Mesendoderm (in vitro differentiated cells): ENCODE measurements at regions not wholly inside any gene's neighbourhood (a gene's known extent, or its start where the extent isn't known, plus 50 kb on each side); places are given as distances from the start of the nearest gene placed in this dataset.

Source experiments
- DNase-seq: peaks from one replicate; pipeline ENCODE4 v3.0.0; 2013
- H2AK5ac ChIP-seq: 2 replicates; pipeline ENCODE4 v1.6.1; 2013; ENCODE audit warnings: low read length, inconsistent platforms
- H2BK120ac ChIP-seq: 2 replicates; pipeline ENCODE4 v1.6.1; 2013; ENCODE audit warnings: low read depth, mild to moderate bottlenecking, low read length, moderate library complexity, mixed read lengths
- H2BK15ac ChIP-seq: replicated peaks from 2 replicates; pipeline ENCODE4 v1.6.1; 2013; ENCODE audit warnings: low read depth, mild to moderate bottlenecking, moderate library complexity
- H2BK5ac ChIP-seq: 2 replicates; pipeline ENCODE4 v1.6.1; 2013; ENCODE audit warnings: low read length, inconsistent platforms
- H3K18ac ChIP-seq: 2 replicates; pipeline ENCODE4 v1.6.1; 2013; ENCODE audit warnings: mild to moderate bottlenecking, low read length, mixed read lengths
- H3K23ac ChIP-seq: one replicate; pipeline ENCODE4 v1.6.1; 2013; ENCODE audit warnings: low read length
- H3K27ac ChIP-seq: 2 replicates; pipeline ENCODE4 v1.5.1; 2013; ENCODE audit warnings: low read depth, mild to moderate bottlenecking, inconsistent platforms, low read length, moderate library complexity
- H3K27me3 ChIP-seq: 2 replicates; pipeline ENCODE4 v1.6.1; 2013; ENCODE audit warnings: low read length, control low read depth, mild to moderate bottlenecking, inconsistent platforms; ENCODE audit not compliant: insufficient read depth, poor library complexity
- H3K36me3 ChIP-seq: 2 replicates; pipeline ENCODE4 v1.6.1; 2013; ENCODE audit warnings: low read length, inconsistent platforms; ENCODE audit not compliant: control insufficient read depth, insufficient read depth
- H3K4ac ChIP-seq: one replicate; pipeline ENCODE4 v1.6.1; 2013; ENCODE audit warnings: low read depth, mild to moderate bottlenecking, low read length, moderate library complexity
- H3K4me1 ChIP-seq: 2 replicates; pipeline ENCODE4 v1.6.1; 2013; ENCODE audit warnings: low read depth, low read length, inconsistent platforms; ENCODE audit not compliant: control insufficient read depth
- H3K4me2 ChIP-seq: 2 replicates; pipeline ENCODE4 v1.6.1; 2013; ENCODE audit warnings: low read length
- H3K4me3 ChIP-seq: 2 replicates; pipeline ENCODE4 v1.5.1; 2013; ENCODE audit warnings: mild to moderate bottlenecking, low read length
- H3K56ac ChIP-seq: one replicate; pipeline ENCODE4 v1.6.1; 2013; ENCODE audit warnings: low read length
- H3K79me1 ChIP-seq: 2 replicates; pipeline ENCODE4 v1.6.1; 2013; ENCODE audit warnings: low read length, inconsistent platforms
- H3K79me2 ChIP-seq: 2 replicates; pipeline ENCODE4 v1.6.1; 2013; ENCODE audit warnings: mild to moderate bottlenecking, low read length; ENCODE audit not compliant: control insufficient read depth, insufficient read depth
- H3K9ac ChIP-seq: 2 replicates; pipeline ENCODE4 v1.6.1; 2013; ENCODE audit warnings: low read length, inconsistent platforms
- H4K5ac ChIP-seq: one replicate; pipeline ENCODE4 v1.6.1; 2013; ENCODE audit warnings: low read length
- H4K8ac ChIP-seq: one replicate; pipeline ENCODE4 v1.6.1; 2013; ENCODE audit warnings: low read depth, mild to moderate bottlenecking, control low read depth, low read length, moderate library complexity
- WGBS: extraction: QIAGEN DNeasy Blood & Tissue Kit; methylation state at CpG from one replicate; pipeline ENCODE4 v1.1.7; 2013; ENCODE audit warnings: low lambda C conversion rate, missing lambda C conversion rate; ENCODE audit not compliant: insufficient coverage; ENCODE audit errors: extremely low coverage; 5-methylcytosine and 5-hydroxymethylcytosine counted together

DNA sequence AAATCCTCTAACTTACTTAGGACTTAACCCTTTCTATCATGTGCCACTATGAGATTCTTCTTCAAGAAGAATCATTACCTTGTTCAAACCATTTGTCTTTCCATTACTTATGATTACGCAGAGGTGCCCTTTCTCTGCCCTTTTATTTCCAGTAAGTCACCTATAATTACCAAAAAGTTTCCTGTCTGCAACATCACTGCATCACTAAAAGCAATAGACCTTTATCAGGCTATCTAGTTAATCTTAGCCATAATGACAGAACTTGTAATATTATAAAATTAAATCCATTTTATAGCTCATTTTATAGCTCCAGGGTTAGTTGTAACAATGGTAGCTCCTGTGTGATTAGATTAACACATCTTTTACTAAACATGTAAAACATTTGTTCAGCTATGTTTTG lies 673.6 kb upstream of the PITX2 start:
- no peaks in the 10 kb centered on the region for H3K4me1 ChIP-seq
- H2BK15ac ChIP-seq = no peak overlapping the region
- H4K8ac ChIP-seq = no peak overlapping the region
- H2BK120ac ChIP-seq = no peak overlapping the region
- no peak overlapping the region for H3K4ac ChIP-seq
- H3K4me3 ChIP-seq = no peak overlapping the region
- H3K4me2 ChIP-seq = no peak overlapping the region
- H2AK5ac ChIP-seq = no peak overlapping the region
- no peak for DNase-seq
- H3K9ac ChIP-seq = no peak overlapping the region
- H3K79me2 ChIP-seq = no peaks in the 10 kb centered on the region
- H3K18ac ChIP-seq = no peak overlapping the region
- H3K27ac ChIP-seq = no peak overlapping the region
- H3K36me3 ChIP-seq = no peaks in the 10 kb centered on the region
- no peaks in the 10 kb centered on the region for H3K79me1 ChIP-seq
- no peak overlapping the region for H2BK5ac ChIP-seq
- H3K23ac ChIP-seq = no peak overlapping the region
- H4K5ac ChIP-seq = no peak overlapping the region
- no peaks in the 10 kb centered on the region for H3K27me3 ChIP-seq
- no CpG with 5 or more reads among the region's 1 CpG for WGBS
- no peak overlapping the region for H3K56ac ChIP-seq

GRCh38 chr4:111303806-111304205 lies 680.9 kb upstream of the PITX2 start:
- H2BK120ac ChIP-seq = no peak overlapping the region

GRCh38 chr4:111323496-111323895 lies 700.6 kb upstream of the PITX2 start:
- no peaks in the 10 kb centered on the region for H3K79me2 ChIP-seq
- no peaks in the 10 kb centered on the region for H3K4me1 ChIP-seq
- H3K79me1 ChIP-seq = no peaks in the 10 kb centered on the region
- no peak overlapping the region for H2AK5ac ChIP-seq
- no peak overlapping the region for H3K4me3 ChIP-seq
- H3K36me3 ChIP-seq = no peaks in the 10 kb centered on the region
- H4K5ac ChIP-seq = no peak overlapping the region
- no CpG with 5 or more reads among the region's 6 CpGs for WGBS
- H3K18ac ChIP-seq = no peak overlapping the region
- H3K56ac ChIP-seq = no peak overlapping the region
- no peak overlapping the region for H3K27ac ChIP-seq
- H2BK120ac ChIP-seq = no peak overlapping the region
- no peak overlapping the region for H2BK5ac ChIP-seq
- no peaks in the 10 kb centered on the region for H3K27me3 ChIP-seq
- H3K9ac ChIP-seq = no peak overlapping the region
- H3K4ac ChIP-seq = no peak overlapping the region
- H3K23ac ChIP-seq = no peak overlapping the region
- no peak overlapping the region for H3K4me2 ChIP-seq
- no peak overlapping the region for H2BK15ac ChIP-seq
- no peak overlapping the region for H4K8ac ChIP-seq
- peak; percentile 61 for DNase-seq

More at GRCh38 chr4:111303806-111304205, 680.9 kb upstream of the PITX2 start:
- no peak overlapping the region for H2BK15ac ChIP-seq
- no peaks in the 10 kb centered on the region for H3K79me2 ChIP-seq
- H3K56ac ChIP-seq = no peak overlapping the region
- no peak overlapping the region for H3K4ac ChIP-seq
- no peak overlapping the region for H3K9ac ChIP-seq
- H2BK5ac ChIP-seq = no peak overlapping the region
- no peak overlapping the region for H2AK5ac ChIP-seq
- no peak overlapping the region for H4K8ac ChIP-seq
- no peak overlapping the region for H3K23ac ChIP-seq
- no peak overlapping the region for H3K4me3 ChIP-seq
- H3K36me3 ChIP-seq = no peaks in the 10 kb centered on the region
- H4K5ac ChIP-seq = no peak overlapping the region
- no peak overlapping the region for H3K27ac ChIP-seq
- no peaks in the 10 kb centered on the region for H3K4me1 ChIP-seq
- no peaks in the 10 kb centered on the region for H3K27me3 ChIP-seq
- H3K18ac ChIP-seq = no peak overlapping the region
- DNase-seq = no peak
- H3K79me1 ChIP-seq = no peaks in the 10 kb centered on the region
- H3K4me2 ChIP-seq = no peak overlapping the region

DNA sequence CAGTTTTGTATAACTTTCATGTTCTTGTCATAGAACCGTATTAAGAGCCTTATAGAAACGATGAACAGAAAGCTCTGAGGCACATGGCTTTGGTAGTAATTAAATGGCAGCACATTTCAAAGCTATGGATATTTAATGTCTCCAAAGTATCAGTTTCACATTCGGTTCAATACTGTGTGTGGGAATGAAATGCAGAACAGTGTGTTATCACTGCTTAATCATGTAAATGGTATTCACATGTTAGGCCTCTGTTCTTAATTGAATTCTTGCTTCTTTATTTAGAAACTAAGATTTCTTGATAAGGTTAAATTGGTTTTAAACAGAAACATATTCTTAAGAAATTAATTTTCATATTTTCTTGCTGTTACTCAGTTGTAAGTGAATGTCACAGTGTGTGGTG lies 701.0 kb upstream of the PITX2 start:
- peak; percentile 13 for DNase-seq
- Histone ChIP-seq H2AK5ac (no peak overlapping the region), H4K8ac (no peak overlapping the region), H3K4me2 (no peak overlapping the region), H3K56ac (no peak overlapping the region), H3K23ac (no peak overlapping the region), H3K4ac (no peak overlapping the region), H4K5ac (no peak overlapping the region), H3K9ac (no peak overlapping the region), H3K27ac (no peak overlapping the region), H2BK120ac (no peak overlapping the region), H3K4me1 (no peaks in the 10 kb centered on the region), H2BK5ac (no peak overlapping the region), H3K27me3 (no peaks in the 10 kb centered on the region), H3K4me3 (no peak overlapping the region), H3K36me3 (no peaks in the 10 kb centered on the region), H3K18ac (no peak overlapping the region), H3K79me2 (no peaks in the 10 kb centered on the region), H3K79me1 (no peaks in the 10 kb centered on the region), H2BK15ac (no peak overlapping the region)
- WGBS = no CpG with 5 or more reads among the region's 3 CpGs

- no peaks in the 10 kb centered on the region for H3K4me1 ChIP-seq
- H2BK15ac ChIP-seq = no peak overlapping the region
- no peaks in the 10 kb centered on the region for H3K79me2 ChIP-seq
- H2AK5ac ChIP-seq = no peak overlapping the region
- no peak overlapping the region for H4K5ac ChIP-seq
- H3K79me1 ChIP-seq = no peaks in the 10 kb centered on the region
- no peak overlapping the region for H3K4me3 ChIP-seq
- no peak for DNase-seq
- H4K8ac ChIP-seq = no peak overlapping the region
- no peaks in the 10 kb centered on the region for H3K36me3 ChIP-seq
- WGBS = no CpG with 5 or more reads among the region's 1 CpG
- H3K4me2 ChIP-seq = no peak overlapping the region
- no peak overlapping the region for H3K9ac ChIP-seq
- H3K23ac ChIP-seq = no peak overlapping the region
- no peak overlapping the region for H3K56ac ChIP-seq
- no peak overlapping the region for H3K18ac ChIP-seq
- H2BK120ac ChIP-seq = no peak overlapping the region
- no peak overlapping the region for H2BK5ac ChIP-seq
- no peak overlapping the region for H3K4ac ChIP-seq
- H3K27me3 ChIP-seq = no peaks in the 10 kb centered on the region
- H3K27ac ChIP-seq = no peak overlapping the region
These were observed 703.6 kb upstream of the PITX2 start for GRCh38 chr4:111326450-111326849.

GRCh38 chr4:111330786-111331185 lies 707.9 kb upstream of the PITX2 start:
- H3K27ac ChIP-seq = no peak overlapping the region
- no CpG with 5 or more reads among the region's 2 CpGs for WGBS
- H3K4me3 ChIP-seq = no peak overlapping the region
- H3K4me1 ChIP-seq = no peaks in the 10 kb centered on the region
- H3K79me2 ChIP-seq = no peaks in the 10 kb centered on the region
- no peak overlapping the region for H3K4me2 ChIP-seq
- no peak overlapping the region for H3K18ac ChIP-seq
- no peak overlapping the region for H3K9ac ChIP-seq
- H3K23ac ChIP-seq = no peak overlapping the region
- H3K4ac ChIP-seq = no peak overlapping the region
- H3K27me3 ChIP-seq = no peaks in the 10 kb centered on the region
- H3K79me1 ChIP-seq = no peaks in the 10 kb centered on the region
- H2BK5ac ChIP-seq = no peak overlapping the region
- H4K5ac ChIP-seq = no peak overlapping the region
- H4K8ac ChIP-seq = no peak overlapping the region
- H3K36me3 ChIP-seq = no peaks in the 10 kb centered on the region
- no peak overlapping the region for H2BK120ac ChIP-seq
- no peak for DNase-seq
- H2BK15ac ChIP-seq = no peak overlapping the region
- no peak overlapping the region for H3K56ac ChIP-seq
- H2AK5ac ChIP-seq = no peak overlapping the region
